Activated naive CD4-positive, alpha-beta T cell treated with anti-CD3 and anti-CD28 coated beads, Interleukin-2, amount 50 U/mL, for 72 hours (primary cell): ENCODE measurements at regions not wholly inside any gene's neighbourhood (a gene's known extent, or its start where the extent isn't known, plus 50 kb on each side); places are given as distances from the start of the nearest gene placed in this dataset.

ENCODE experiments used
- ATAC-seq, 2 donors: fragments of 150-1000 bp; cut with Tn5 transposase; 2 replicates each; pipeline ENCODE4 v1.10.0; 2021; ENCODE audit warnings: mild to moderate bottlenecking in 2 of 2, moderate library complexity in 2 of 2
- DNase-seq, 2 donors: peaks; one replicate each; pipeline ENCODE4 v3.0.0; 2021 to 2022; ENCODE audit warnings: low spot score in 2 of 2
- H3K27ac Mint-ChIP-seq, 2 donors: one replicate each; pipeline ENCODE4 v1.8.0; 2022; ENCODE audit warnings: mild to moderate bottlenecking in 2 of 2, mixed read lengths in 2 of 2
- H3K36me3 Mint-ChIP-seq, 2 donors: one replicate each; pipeline ENCODE4 v1.8.0; 2022; ENCODE audit warnings: mixed read lengths in 2 of 2
- H3K9me3 Mint-ChIP-seq, 2 donors: one replicate each; pipeline ENCODE4 v1.8.0; 2022; ENCODE audit warnings: mixed read lengths in 2 of 2

DNA sequence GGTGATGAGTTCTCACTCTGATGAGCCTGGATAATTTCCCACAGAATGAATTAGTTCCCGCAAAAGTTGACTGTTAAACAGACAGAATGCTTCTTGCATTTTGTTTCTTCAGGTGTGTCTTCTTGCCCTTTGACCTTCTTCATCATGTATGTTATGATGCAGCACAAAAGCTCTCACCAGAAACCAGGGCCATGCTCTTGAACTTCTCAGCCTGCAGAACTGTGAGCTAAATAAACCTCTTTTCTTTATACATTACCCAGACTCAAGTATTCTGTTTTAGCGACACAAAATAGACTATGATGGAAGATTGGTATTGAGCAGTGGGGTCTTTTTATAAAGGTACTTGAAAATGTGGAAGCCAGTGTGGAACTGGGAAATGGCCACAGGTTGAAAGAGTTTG, 95.2 kb upstream of the TNS3 start:
- Mint-ChIP-seq H3K27ac (no peak overlapping the region), H3K36me3 (no peaks in the 10 kb centered on the region), H3K9me3 (no peaks in the 10 kb centered on the region)
- ATAC-seq: no peak
- DNase-seq: no peak

DNA sequence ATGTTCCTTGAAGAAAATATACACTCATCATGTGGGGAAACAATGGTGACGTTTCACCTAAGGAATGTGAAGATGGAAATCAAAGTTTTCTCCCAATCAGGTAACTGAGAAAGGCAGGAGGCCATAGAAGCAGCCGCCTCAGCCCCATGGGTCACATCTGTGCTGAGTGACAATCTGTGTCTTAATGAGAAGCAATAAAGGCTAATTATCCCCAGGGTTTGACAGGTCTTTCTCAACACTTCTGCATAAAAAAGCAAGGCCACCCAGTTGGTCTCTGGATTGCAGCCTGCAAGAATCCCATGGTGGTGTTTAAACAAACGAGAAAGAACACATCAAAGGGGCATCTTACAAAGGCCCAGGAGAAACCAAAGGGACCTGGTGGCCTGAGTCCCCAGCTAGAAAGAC, 91.1 kb upstream of the TNS3 start:
- ATAC-seq (no peak), DNase-seq (no peak)
- no peaks in the 10 kb centered on the region for H3K9me3 Mint-ChIP-seq
- H3K36me3 Mint-ChIP-seq: no peaks in the 10 kb centered on the region
- H3K27ac Mint-ChIP-seq: no peak overlapping the region

DNA sequence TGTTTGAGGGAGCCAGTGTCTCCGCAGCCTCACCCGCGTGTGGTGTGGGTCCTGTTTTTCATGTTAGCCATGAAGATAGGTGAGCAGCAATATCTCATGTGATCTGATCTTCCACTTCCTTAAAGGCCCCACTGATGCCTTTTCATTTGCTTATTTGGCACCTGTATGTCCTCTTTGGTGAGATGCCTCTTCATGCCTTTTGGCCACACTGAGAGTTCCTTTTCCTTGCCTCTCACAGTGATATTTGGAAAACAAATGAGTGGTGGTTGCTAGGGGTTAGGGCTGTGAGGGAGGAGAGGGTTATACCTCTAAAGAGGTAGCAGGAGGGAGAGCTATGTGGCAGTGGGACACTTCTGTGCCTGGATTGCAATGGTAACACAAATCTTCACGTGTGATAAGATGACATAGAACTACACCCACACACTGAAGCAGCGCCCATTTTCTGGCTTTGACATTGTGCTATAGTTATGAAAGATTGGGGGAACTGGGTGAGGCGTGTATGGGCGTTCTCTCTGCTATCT, 90.4 kb upstream of the TNS3 start:
- Mint-ChIP-seq H3K9me3 (no peaks in the 10 kb centered on the region), H3K27ac (no peak overlapping the region), H3K36me3 (no peaks in the 10 kb centered on the region)
- no peak for DNase-seq
- ATAC-seq: no peak

DNA sequence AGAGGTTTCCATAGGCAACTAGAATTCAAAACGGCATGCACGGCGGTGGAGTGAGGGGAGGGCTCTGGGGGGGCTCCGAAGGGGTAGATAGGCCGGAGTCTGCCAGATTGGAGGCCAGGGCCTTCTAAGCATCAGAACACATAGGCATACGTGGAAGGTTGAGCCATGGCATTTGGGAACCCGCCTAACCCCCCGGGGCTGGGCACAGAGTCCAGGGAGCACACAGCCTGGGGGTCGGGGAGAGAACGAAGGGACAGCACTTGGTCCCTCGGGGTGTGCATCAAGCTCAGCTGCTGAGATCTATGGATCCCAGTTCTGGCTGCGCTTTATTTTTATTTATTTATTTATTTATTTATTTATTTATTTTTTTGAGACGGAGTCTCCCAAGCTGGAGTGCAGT, 89.4 kb upstream of the TNS3 start:
- Mint-ChIP-seq H3K9me3 (no peaks in the 10 kb centered on the region), H3K36me3 (no peaks in the 10 kb centered on the region), H3K27ac (no peak overlapping the region)
- DNase-seq: no peak
- no peak for ATAC-seq

DNA sequence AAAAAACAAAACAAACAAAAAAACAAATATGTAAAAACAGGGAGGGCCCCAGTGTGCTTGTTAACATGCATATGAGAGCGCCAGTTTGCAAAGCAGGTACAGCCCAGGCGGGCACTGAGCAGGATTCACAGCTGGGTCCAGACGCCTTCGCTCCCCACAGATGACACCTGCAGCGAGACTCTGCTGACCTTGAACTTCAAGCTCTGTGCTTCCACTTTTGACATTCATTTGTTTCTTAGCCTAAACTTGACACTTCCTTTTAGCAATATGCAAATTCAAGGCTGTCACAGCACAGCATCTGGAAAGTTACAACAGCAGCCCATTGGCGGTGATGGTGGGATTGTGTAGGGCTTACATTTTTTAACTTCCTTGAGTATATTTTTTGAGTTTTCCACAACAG, 88.8 kb upstream of the TNS3 start:
- ATAC-seq: no peak
- no peaks in the 10 kb centered on the region for H3K9me3 Mint-ChIP-seq
- H3K27ac Mint-ChIP-seq: no peak overlapping the region
- H3K36me3 Mint-ChIP-seq: no peaks in the 10 kb centered on the region
- DNase-seq: no peak

DNA sequence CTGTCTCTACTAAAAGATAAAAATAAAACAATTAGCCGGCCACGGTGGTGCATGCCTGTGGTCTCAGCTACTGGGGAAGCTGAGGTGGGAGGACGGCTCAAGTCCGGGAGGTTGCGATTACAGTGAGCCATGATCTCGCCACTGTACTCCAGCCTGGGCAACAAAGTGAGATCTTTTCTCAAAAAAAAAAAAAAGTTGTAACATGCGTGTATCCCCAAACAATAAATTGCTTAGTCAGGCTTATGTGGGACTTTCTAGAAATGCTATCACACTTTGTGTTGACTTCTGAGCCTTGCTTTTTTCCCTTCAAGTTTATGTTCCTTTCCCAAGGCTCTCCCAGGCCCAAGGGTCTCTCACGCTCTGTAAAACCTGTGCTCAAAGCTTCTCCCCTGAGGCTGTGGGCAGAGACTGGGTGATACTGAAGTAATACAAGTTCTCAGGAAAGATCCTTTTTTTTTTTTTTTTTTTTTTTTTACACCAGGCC, 88.0 kb upstream of the TNS3 start:
- no peaks in the 10 kb centered on the region for H3K9me3 Mint-ChIP-seq
- no peak for ATAC-seq
- no peak for DNase-seq
- no peaks in the 10 kb centered on the region for H3K36me3 Mint-ChIP-seq
- no peak overlapping the region for H3K27ac Mint-ChIP-seq

DNA sequence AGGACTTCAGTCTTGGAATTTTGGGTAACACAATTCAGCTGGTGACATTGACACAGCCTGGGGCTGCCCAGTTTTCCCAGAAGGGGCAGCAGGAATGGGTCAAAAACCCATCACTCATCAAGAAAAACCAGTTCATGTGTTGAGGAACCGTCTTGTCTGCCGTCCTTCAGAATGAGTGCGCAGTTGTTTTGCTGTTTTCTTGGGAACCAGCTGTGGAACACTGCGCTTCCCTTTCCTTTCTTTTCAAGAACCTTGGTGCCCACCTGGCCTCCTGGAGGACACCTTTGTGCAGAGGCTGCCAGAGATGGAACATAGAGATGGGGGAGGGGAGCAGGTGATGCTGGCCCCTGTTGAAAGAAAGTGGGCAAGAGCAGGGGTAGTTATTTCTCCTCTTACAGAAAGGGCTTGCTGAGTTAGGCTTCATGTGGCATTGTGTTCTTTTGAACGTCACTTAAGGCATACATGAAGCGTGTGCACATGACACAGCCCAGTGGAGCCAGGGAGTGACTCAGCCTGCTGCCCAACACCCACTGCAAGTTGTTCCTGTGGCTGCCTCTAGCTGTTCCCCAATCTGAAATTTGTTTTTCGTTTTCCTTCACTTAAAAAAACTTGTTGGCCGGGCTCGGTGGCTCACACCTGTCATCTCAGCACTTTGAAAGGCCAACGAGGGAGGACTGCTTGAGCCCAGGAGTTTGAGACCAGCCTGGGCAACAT, 87.4 kb upstream of the TNS3 start:
- peak in 1 of 2 donors; percentile 46 for ATAC-seq
- DNase-seq: no peak
- H3K36me3 Mint-ChIP-seq: no peaks in the 10 kb centered on the region
- H3K9me3 Mint-ChIP-seq: no peaks in the 10 kb centered on the region
- no peak overlapping the region for H3K27ac Mint-ChIP-seq

DNA sequence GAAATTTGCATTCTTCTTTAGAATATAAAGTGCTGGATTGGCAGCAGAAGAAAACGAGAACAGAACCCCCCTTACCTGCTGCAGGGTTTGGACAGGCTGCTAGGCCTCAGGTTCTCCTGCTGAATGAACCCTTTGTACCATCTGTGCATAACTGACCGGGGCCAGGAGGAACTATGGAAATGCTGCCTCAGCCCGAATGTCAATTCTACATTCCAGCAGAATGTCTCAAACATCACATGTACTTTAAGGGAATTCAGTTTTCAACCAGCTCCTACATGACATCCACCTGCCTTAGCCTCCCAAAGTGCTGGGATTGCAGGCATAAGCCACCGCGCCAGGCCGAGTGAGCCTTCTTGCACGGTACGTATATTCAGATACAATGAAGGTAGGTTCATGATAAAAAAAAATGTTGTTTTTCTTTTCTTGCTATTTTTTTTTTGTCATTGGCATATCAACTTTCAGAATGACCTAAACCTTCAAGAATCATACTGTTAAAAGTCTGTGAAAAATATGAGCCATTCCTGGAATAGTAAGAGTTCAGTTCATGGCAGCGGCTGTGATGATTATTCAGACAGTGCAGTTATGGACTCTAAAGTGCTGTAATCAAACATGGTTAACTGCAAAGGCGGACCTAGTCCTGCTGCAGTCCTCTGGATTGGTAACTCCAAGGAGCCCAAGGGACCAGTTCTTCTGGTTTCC, 84.4 kb upstream of the TNS3 start:
- H3K36me3 Mint-ChIP-seq: no peaks in the 10 kb centered on the region
- no peak for DNase-seq
- H3K27ac Mint-ChIP-seq: no peak overlapping the region
- no peaks in the 10 kb centered on the region for H3K9me3 Mint-ChIP-seq
- no peak for ATAC-seq

DNA sequence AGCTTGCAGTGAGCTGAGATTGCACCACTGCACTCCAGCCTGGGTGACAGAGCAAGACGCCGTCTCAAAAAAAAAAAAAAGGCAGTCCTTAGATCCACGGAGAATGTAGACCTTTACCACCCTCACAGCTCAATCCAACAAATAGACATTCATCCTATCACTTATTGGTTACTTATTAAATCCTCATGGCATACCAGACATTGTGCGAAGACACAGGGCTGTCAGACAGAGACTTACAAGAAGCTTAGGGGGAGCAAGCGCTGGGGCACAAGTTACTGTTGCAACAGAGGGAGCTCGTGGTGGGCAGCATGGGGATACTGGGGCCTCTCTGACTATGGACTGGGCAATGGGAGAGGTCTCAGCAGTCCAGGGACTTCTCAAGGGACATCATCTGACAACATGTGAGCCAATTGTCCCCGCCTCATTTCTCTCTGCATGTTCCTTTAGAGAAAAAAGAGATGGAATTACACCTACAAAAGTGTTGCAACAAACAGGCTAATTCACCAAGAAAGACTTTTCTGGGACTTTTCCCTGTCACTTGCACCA, 82.8 kb upstream of the TNS3 start:
- Mint-ChIP-seq H3K27ac (no peak overlapping the region), H3K9me3 (no peaks in the 10 kb centered on the region), H3K36me3 (no peaks in the 10 kb centered on the region)
- DNase-seq (no peak), ATAC-seq (no peak)

DNA sequence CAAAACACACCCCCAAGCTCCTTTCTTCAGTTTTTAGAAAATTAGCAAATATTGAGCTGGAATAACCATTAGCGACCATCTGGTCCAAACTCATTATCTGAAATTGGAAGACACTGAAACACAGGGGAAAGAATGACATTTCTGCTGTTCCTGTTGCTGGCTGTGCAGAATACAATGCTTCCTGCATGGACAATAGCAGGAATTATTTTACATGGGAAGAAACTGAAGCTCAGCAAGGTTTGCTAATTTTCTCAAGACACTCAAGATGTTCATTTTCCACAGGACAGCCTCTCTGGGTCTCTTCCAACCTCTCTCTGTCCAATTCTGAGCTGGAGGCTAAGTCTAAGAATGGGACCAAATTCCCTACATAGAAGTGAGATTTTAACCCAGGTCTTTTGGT, 81.9 kb upstream of the TNS3 start:
- no peaks in the 10 kb centered on the region for H3K9me3 Mint-ChIP-seq
- no peak for DNase-seq

DNA sequence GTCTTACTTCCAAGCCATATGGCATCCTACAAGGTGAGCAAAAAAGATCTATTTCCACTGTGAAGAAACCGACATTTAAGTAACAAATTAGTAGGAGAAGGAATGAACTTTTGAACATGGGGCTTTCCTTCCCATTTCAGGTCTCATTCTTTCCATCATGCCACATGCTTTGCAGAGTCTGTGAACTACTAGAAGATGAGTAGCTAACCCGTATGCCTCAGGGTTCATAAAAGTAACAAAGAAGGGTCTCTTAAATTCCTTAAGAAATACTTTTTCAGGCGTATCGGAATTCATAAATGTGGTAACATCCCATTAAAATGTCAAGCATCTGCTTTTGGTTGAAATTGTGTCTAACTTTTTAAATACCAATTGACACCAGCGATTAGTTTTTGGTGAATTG, 81.3 kb upstream of the TNS3 start:
- Mint-ChIP-seq H3K27ac (no peak overlapping the region), H3K36me3 (no peaks in the 10 kb centered on the region), H3K9me3 (no peaks in the 10 kb centered on the region)
- DNase-seq (no peak), ATAC-seq (no peak)

More for the DNA sequence above, 81.9 kb upstream of the TNS3 start:
- no peak for ATAC-seq
- Mint-ChIP-seq H3K27ac (no peak overlapping the region), H3K36me3 (no peaks in the 10 kb centered on the region)

DNA sequence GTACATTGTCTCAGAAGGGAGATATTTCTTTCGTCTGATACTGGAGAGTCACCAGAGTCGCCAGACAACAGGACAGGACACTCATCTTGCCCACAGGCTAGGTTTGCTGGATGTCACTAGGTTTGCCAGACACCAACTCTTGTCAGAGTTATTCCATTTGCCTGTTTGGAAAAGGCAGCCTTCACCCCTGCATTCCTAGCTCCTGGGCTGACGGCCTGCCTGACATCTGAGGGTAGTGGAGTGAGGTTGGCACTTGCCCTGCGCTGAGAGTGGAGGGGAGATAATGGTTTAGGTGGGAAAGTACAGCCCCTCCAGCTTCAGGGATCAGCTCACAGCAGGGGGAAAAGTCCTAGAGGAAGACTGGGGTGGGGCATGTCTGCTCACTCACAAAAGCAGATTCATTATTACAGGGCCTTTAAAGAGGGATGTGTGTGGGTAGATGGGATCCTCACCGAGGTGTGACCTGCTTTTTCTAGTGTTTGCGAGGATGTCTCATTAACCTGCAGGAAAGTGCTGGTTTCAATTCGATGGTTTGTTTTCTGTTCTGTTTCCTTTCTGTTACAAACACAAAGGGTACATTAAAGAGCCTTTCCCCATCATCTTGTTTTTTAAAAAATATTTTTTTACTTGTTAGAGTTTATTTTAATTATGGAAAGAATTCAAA, 79.3 kb upstream of the TNS3 start:
- Mint-ChIP-seq H3K9me3 (no peaks in the 10 kb centered on the region), H3K27ac (no peak overlapping the region), H3K36me3 (no peaks in the 10 kb centered on the region)
- DNase-seq (no peak), ATAC-seq (peak in 1 of 2 donors; percentile 26)

DNA sequence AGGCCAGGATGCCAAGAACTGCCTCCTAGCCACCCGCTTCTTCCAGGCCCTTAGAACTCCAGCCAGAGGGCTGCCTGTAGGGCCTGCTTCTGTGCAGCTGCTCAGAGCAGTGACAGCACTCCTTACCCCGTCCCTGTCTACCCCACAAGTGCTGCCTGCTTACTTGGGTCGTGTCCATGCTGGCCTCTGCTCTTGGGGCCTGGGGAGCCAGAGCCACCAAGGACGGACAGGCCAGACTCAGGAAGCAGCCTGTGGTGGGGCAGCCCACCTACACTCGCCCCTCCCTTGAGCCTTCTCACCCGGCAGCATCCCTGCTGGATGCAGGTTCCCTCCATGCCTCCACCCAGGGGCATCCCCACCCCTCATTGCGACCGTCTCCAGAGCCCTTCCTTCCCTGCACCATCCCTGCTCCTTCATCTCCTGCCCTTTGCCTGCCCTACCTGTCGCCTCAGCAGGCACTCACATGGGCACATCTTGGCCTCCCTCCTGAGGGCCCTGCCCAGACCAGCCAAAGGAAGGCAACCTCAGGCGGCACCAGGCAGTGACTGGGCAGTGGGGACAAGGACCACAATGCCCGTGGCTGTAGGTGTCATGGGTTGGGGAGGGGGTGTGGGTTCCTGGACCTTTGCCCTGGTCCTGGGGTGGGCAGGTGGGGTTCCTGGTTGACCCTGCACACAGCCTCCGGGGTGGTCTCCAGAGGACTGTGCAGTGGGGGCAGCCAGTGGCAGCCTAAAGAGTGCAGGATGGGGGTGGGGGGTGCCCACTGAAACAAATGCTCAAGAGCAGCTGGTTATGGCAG, 78.0 kb upstream of the TNS3 start:
- peak overlapping the region in 1 of 2 donors; percentile 33 for H3K27ac Mint-ChIP-seq
- ATAC-seq (no peak), DNase-seq (no peak)
- H3K36me3 Mint-ChIP-seq: no peaks in the 10 kb centered on the region
- no peaks in the 10 kb centered on the region for H3K9me3 Mint-ChIP-seq

DNA sequence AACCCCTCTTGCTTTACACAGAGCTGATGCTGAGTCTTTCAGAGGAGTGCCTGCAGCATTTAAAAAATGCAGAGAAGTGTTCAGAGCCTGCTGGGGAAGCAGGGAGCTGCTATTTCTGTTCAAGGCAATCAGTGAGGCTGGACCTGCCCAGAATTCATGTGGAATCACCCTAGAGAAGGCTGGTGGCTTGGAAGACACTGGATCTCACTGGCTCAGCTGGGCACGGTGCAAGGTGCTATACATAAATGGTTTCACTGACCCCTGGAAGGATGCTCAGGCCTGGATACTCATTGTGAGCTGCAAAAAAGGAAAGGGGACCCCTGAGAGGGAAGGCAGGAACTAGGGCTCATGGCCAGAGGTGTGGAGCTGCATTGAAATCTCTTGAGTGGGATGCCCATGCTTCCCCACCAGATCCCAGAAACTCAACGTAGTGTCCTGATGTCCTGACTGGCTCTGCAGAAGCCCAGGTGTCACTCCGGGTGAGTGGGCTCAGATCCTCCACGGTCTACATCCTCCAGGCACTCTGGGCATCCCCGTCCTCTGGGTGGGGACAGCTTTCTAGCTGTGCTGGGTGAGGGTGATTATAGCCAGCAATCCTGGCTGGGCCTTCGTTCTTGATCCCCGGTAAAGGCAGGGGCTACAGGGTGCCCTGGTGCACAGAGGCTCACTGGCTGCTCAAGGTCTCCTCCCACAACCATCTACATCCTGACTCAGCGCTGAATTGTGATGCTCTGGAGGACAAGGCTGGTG, 77.2 kb upstream of the TNS3 start:
- ATAC-seq (no peak), DNase-seq (no peak)
- H3K36me3 Mint-ChIP-seq: no peaks in the 10 kb centered on the region
- no peaks in the 10 kb centered on the region for H3K9me3 Mint-ChIP-seq
- H3K27ac Mint-ChIP-seq: no peak overlapping the region

DNA sequence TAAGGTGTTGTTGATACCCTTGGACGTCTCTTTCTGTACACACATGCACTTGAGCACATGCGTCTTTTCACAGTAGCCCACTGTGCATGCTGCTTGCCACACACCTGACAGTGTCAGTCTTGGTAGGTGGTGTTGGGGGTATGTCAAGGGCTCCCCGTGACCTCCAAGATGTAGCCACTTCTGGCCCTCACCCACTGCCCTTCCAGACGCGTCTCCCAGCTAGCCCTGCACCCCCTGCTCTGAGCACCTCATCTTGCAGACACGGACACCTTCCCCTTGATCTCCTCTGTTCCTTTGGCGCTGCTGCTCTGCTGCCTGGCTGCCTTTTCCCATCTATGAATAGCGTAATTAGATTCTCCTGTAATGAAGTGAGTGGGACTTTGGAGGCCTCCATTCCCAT, 75.2 kb upstream of the TNS3 start:
- ATAC-seq (no peak), DNase-seq (no peak)
- Mint-ChIP-seq H3K27ac (no peak overlapping the region), H3K9me3 (no peaks in the 10 kb centered on the region), H3K36me3 (no peaks in the 10 kb centered on the region)
